Ectodermal cell (in vitro differentiated cells): ENCODE measurements at regions not wholly inside any gene's neighbourhood (a gene's known extent, or its start where the extent isn't known, plus 50 kb on each side); places are given as distances from the start of the nearest gene placed in this dataset.
"Not testable (repeated sequence)": the region's sequence is repeated elsewhere in the genome, so short reads cannot be mapped to it uniquely, and the experiment has no call there.

Experiments
- H3K27ac ChIP-seq: 2 replicates; pipeline ENCODE4 v1.7.0; 2013; ENCODE audit warnings: mild to moderate bottlenecking, low read depth, low read length; ENCODE audit not compliant: insufficient read depth, poor library complexity, severe bottlenecking
- H3K27me3 ChIP-seq: 2 replicates; pipeline ENCODE4 v1.7.0; 2013; ENCODE audit warnings: mild to moderate bottlenecking, low read length; ENCODE audit not compliant: insufficient read depth, control insufficient read depth, poor library complexity, severe bottlenecking
- H3K36me3 ChIP-seq: one replicate; pipeline ENCODE4 v1.7.0; 2013; ENCODE audit warnings: low read length; ENCODE audit not compliant: control insufficient read depth, insufficient read depth
- H3K4me1 ChIP-seq: one replicate; pipeline ENCODE4 v1.7.0; 2013; ENCODE audit warnings: low read length; ENCODE audit not compliant: control insufficient read depth, insufficient read depth
- H3K4me3 ChIP-seq: 2 replicates; pipeline ENCODE4 v1.7.0; 2013; ENCODE audit warnings: low read depth, low read length, control low read depth; ENCODE audit not compliant: insufficient read depth
- H3K9me3 ChIP-seq: 2 replicates; pipeline ENCODE4 v1.7.0; 2013; ENCODE audit warnings: mild to moderate bottlenecking, low read length, moderate library complexity; ENCODE audit not compliant: control insufficient read depth
- WGBS, 2 experiments: methylation state at CpG; one replicate each; pipeline ENCODE4 v1.1.7; 2013; ENCODE audit warnings: missing lambda C conversion rate in 2 of 2; 5-methylcytosine and 5-hydroxymethylcytosine counted together

- not testable (repeated sequence) for H3K36me3 ChIP-seq, H3K27ac ChIP-seq, H3K9me3 ChIP-seq, H3K27me3 ChIP-seq, H3K4me3 ChIP-seq, H3K4me1 ChIP-seq
- WGBS, 2 experiments = 85 to 87% methylated on average over 5 to 6 of the region's 6 CpGs
These were observed 104.1 kb downstream of the SMIM20 start for GRCh38 chr4:26017961-26018700.

- H3K27ac ChIP-seq = no peak overlapping the region
- H3K27me3 ChIP-seq = no peaks in the 10 kb centered on the region
- 80 to 82% methylated on average over 10 of the region's 10 CpGs for WGBS, 2 experiments
- H3K4me1 ChIP-seq = no peaks in the 10 kb centered on the region
- no peaks in the 10 kb centered on the region for H3K9me3 ChIP-seq
- no peak overlapping the region for H3K4me3 ChIP-seq
- H3K36me3 ChIP-seq = no peaks in the 10 kb centered on the region
These were observed 106.2 kb downstream of the SMIM20 start for GRCh38 chr4:26020083-26020668.

- Histone ChIP-seq H3K27me3 (no peaks in the 10 kb centered on the region), H3K36me3 (no peaks in the 10 kb centered on the region), H3K27ac (no peak overlapping the region), H3K9me3 (no peaks in the 10 kb centered on the region), H3K4me1 (no peaks in the 10 kb centered on the region), H3K4me3 (no peak overlapping the region)
- 90 to 96% methylated on average over 6 of the region's 6 CpGs for WGBS, 2 experiments
These were observed 106.9 kb downstream of the SMIM20 start for GRCh38 chr4:26020881-26021280.

GRCh38 chr4:26021417-26022345, 107.7 kb downstream of the SMIM20 start:
- Histone ChIP-seq H3K9me3 (no peaks in the 10 kb centered on the region), H3K27me3 (no peaks in the 10 kb centered on the region), H3K27ac (no peak overlapping the region), H3K36me3 (no peaks in the 10 kb centered on the region), H3K4me1 (no peaks in the 10 kb centered on the region), H3K4me3 (no peak overlapping the region)
- WGBS, 2 experiments = 89 to 94% methylated on average over 8 of the region's 8 CpGs

- H3K36me3 ChIP-seq = no peaks in the 10 kb centered on the region
- H3K9me3 ChIP-seq = no peaks in the 10 kb centered on the region
- H3K27ac ChIP-seq = no peak overlapping the region
- H3K4me3 ChIP-seq = no peak overlapping the region
- no peaks in the 10 kb centered on the region for H3K4me1 ChIP-seq
- 89 to 90% methylated on average over 7 of the region's 7 CpGs for WGBS, 2 experiments
- no peaks in the 10 kb centered on the region for H3K27me3 ChIP-seq
These were observed 108.6 kb downstream of the SMIM20 start for GRCh38 chr4:26022346-26023202.

- Histone ChIP-seq H3K4me1 (no peaks in the 10 kb centered on the region), H3K27me3 (no peaks in the 10 kb centered on the region), H3K27ac (no peak overlapping the region), H3K4me3 (no peak overlapping the region), H3K9me3 (no peaks in the 10 kb centered on the region), H3K36me3 (no peaks in the 10 kb centered on the region)
- 90 to 92% methylated on average over 11 of the region's 11 CpGs for WGBS, 2 experiments
These were observed 109.4 kb downstream of the SMIM20 start for GRCh38 chr4:26023203-26023972.

- no peaks in the 10 kb centered on the region for H3K4me1 ChIP-seq
- H3K9me3 ChIP-seq = no peaks in the 10 kb centered on the region
- H3K4me3 ChIP-seq = no peak overlapping the region
- 86 to 87% methylated on average over 5 of the region's 5 CpGs for WGBS, 2 experiments
- H3K27ac ChIP-seq = no peak overlapping the region
- no peaks in the 10 kb centered on the region for H3K36me3 ChIP-seq
- peaks cover 1% of the 10 kb centered on the region for H3K27me3 ChIP-seq
These were observed 110.1 kb downstream of the SMIM20 start for GRCh38 chr4:26024079-26024478.

- Histone ChIP-seq H3K4me1 (peaks cover 3% of the 10 kb centered on the region), H3K27me3 (peaks cover 11% of the 10 kb centered on the region), H3K36me3 (no peaks in the 10 kb centered on the region), H3K9me3 (no peaks in the 10 kb centered on the region), H3K4me3 (no peak overlapping the region), H3K27ac (no peak overlapping the region)
- WGBS, 2 experiments = 86 to 89% methylated on average over 22 of the region's 22 CpGs
These were observed 114.2 kb downstream of the SMIM20 start for GRCh38 chr4:26028133-26028792.
